OCI-LY7 (cell line): ENCODE measurements at regions not wholly inside any gene's neighbourhood (a gene's known extent, or its start where the extent isn't known, plus 50 kb on each side); places are given as distances from the start of the nearest gene placed in this dataset.

Experiments used
- BruUV-seq: library from RNA; stranded (reverse); fragments of 400-500 nt; replicated peaks from 2 replicates; lab custom pipeline; 2021; lab: Mats Ljungman, UMichigan
- CTCF ChIA-PET: fragments of 300-600 bp; sonication (Branson Sonifier 250); formaldehyde crosslinking; loops from one replicate; lab custom pipeline; 2022; ENCODE audit warnings: antibody characterized with exemption; ENCODE audit not compliant: unreplicated experiment; lab: Charles Lee
- POLR2A ChIA-PET: fragments of 300-600 bp; sonication (Branson Sonifier 250); formaldehyde crosslinking; loops from one replicate; lab custom pipeline; 2022; ENCODE audit warnings: antibody characterized with exemption; lab: Charles Lee
- DNase-seq: peaks from one replicate; pipeline ENCODE4 v3.0.0-alpha.2; 2015; ENCODE audit warnings: low spot score
- H2AFZ ChIP-seq: fragments of 200-600 bp; sonication (generic), shearing (Covaris generic); 2 replicates; pipeline ENCODE4 v1.6.1; 2014; ENCODE audit warnings: mild to moderate bottlenecking, antibody characterized with exemption, low read length, moderate library complexity
- H3K27ac ChIP-seq: fragments of 200-600 bp; sonication (generic); 2 replicates; pipeline ENCODE4 v1.5.1; 2014; ENCODE audit warnings: mixed run types, low read depth, mild to moderate bottlenecking, moderate library complexity, low read length, inconsistent platforms; ENCODE audit not compliant: poor library complexity, severe bottlenecking
- H3K36me3 ChIP-seq: fragments of 200-600 bp; sonication (generic); 2 replicates; pipeline ENCODE4 v1.6.1; 2014; ENCODE audit warnings: mild to moderate bottlenecking, antibody characterized with exemption, low read length, moderate library complexity, mixed read lengths; ENCODE audit not compliant: insufficient read depth
- H3K4me1 ChIP-seq: fragments of 200-600 bp; sonication (generic); 2 replicates; pipeline ENCODE4 v1.5.1; 2014; ENCODE audit warnings: mild to moderate bottlenecking, low read length; ENCODE audit not compliant: insufficient read depth, poor library complexity, severe bottlenecking
- H3K4me2 ChIP-seq: fragments of 200-600 bp; sonication (generic); 2 replicates; pipeline ENCODE4 v1.6.1; 2014; ENCODE audit warnings: mild to moderate bottlenecking, low read length
- H3K4me3 ChIP-seq: fragments of 200-600 bp; sonication (generic); 2 replicates; pipeline ENCODE4 v1.5.1; 2014; ENCODE audit warnings: mild to moderate bottlenecking, low read depth, low read length; ENCODE audit not compliant: poor library complexity, severe bottlenecking
- H3K79me2 ChIP-seq: fragments of 200-600 bp; sonication (generic); 2 replicates; pipeline ENCODE4 v1.6.1; 2016; ENCODE audit warnings: low read depth, mild to moderate bottlenecking, low read length, moderate library complexity, mixed read lengths; ENCODE audit not compliant: insufficient read depth
- H3K9me2 ChIP-seq: fragments of 200-600 bp; sonication (generic); 2 replicates; pipeline ENCODE4 v1.6.1; 2016; ENCODE audit warnings: mild to moderate bottlenecking, low read length, mixed read lengths; ENCODE audit not compliant: insufficient read depth
- H3K9me3 ChIP-seq: fragments of 200-600 bp; sonication (generic); 2 replicates; pipeline ENCODE4 v1.6.1; 2014; ENCODE audit warnings: mild to moderate bottlenecking, mixed run types, low read length, mixed read lengths
- H4K20me1 ChIP-seq: fragments of 200-600 bp; sonication (generic); 2 replicates; pipeline ENCODE4 v1.6.1; 2014; ENCODE audit warnings: mild to moderate bottlenecking, antibody characterized with exemption, low read length, moderate library complexity, mixed read lengths; ENCODE audit not compliant: insufficient read depth
- EZH2phosphoT487 ChIP-seq: fragments of 200-600 bp; sonication (generic); IDR thresholded peaks from 2 replicates; pipeline ENCODE4 v1.6.1; 2018; ENCODE audit warnings: low read depth, borderline replicate concordance, mild to moderate bottlenecking, mixed run types, antibody characterized with exemption, low read length, moderate library complexity, mixed read lengths
- intact Hi-C: fragments of 100-400 bp; cut with micrococcal nuclease; formaldehyde crosslinking; loops from one replicate; pipeline ENCODE4 v1.10.0; 2022; ENCODE audit not compliant: unreplicated experiment
- TF ChIP-seq, protein P1 (sequence below): fragments of 200-600 bp; sonication (generic); conservative IDR thresholded peaks from 2 replicates; pipeline ENCODE4 v1.5.1; 2014; ENCODE audit warnings: mild to moderate bottlenecking, antibody characterized with exemption, low read length, moderate library complexity, mixed read lengths

DNA sequence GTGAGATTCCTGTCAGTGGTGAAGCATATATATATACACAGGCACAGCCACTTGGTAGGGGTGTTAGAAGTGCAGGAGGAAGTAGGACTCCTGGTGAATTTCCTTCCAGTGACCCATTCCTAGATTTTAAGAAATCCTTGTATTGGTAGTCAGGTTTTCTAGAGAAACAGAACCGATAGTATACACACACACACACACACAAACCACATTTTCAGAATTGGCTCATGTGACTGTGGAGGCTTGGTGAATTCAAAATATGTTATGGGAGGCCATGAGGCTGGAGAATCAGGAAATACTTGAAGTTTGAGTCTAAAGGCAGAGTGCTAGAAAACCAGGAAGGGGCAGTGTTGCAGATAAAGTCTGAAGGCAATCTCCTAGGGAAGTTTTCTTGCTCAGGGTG lies 114.2 kb downstream of the FCRL5 start:
- intact Hi-C loops = no loop called here
- CTCF ChIA-PET = no interaction called here
- H3K9me3 ChIP-seq = no peaks in the 10 kb centered on the region
- H2AFZ ChIP-seq = no peak overlapping the region
- no peaks in the 10 kb centered on the region for H3K9me2 ChIP-seq
- H3K4me3 ChIP-seq = no peak overlapping the region
- no peak for TF ChIP-seq EZH2phosphoT487
- TF ChIP-seq, protein P1, sequence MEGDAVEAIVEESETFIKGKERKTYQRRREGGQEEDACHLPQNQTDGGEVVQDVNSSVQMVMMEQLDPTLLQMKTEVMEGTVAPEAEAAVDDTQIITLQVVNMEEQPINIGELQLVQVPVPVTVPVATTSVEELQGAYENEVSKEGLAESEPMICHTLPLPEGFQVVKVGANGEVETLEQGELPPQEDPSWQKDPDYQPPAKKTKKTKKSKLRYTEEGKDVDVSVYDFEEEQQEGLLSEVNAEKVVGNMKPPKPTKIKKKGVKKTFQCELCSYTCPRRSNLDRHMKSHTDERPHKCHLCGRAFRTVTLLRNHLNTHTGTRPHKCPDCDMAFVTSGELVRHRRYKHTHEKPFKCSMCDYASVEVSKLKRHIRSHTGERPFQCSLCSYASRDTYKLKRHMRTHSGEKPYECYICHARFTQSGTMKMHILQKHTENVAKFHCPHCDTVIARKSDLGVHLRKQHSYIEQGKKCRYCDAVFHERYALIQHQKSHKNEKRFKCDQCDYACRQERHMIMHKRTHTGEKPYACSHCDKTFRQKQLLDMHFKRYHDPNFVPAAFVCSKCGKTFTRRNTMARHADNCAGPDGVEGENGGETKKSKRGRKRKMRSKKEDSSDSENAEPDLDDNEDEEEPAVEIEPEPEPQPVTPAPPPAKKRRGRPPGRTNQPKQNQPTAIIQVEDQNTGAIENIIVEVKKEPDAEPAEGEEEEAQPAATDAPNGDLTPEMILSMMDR = no peak
- H3K4me2 ChIP-seq = no peak overlapping the region
- no TSS peak for BruUV-seq
- no peaks in the 10 kb centered on the region for H3K79me2 ChIP-seq
- POLR2A ChIA-PET = interaction anchor here (1.1 kb wide), 1 partner anchor 7 kb away, joined by 3 read pairs; no protein-coding TSS in a partner anchor
- no peak for DNase-seq
- no peaks in the 10 kb centered on the region for H3K4me1 ChIP-seq
- H3K36me3 ChIP-seq = no peaks in the 10 kb centered on the region
- H3K27ac ChIP-seq = no peak overlapping the region
- H4K20me1 ChIP-seq = no peaks in the 10 kb centered on the region

DNA sequence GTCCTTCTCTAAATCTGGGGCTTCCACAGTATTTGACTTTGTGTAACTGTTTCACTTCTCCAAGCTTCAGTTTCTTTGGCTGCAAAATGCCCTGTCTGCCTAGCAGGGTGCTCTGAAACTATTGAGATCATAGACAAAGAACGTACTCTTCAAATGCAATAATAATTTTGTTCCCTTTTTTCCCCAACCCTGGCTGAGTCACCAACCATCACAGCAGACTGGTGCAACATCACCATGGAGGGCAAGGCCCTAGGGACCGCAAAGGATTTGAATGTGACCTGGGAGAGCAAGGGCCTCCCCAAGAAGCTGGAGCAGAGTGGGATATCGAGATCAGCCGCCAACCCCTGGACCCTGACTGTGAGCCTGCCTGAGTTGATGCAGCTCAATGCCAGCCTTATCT lies 115.0 kb downstream of the FCRL5 start:
- Histone ChIP-seq H2AFZ (no peak overlapping the region), H4K20me1 (no peaks in the 10 kb centered on the region), H3K79me2 (no peaks in the 10 kb centered on the region), H3K4me3 (no peak overlapping the region), H3K36me3 (no peaks in the 10 kb centered on the region), H3K27ac (no peak overlapping the region), H3K4me1 (no peaks in the 10 kb centered on the region), H3K9me2 (no peaks in the 10 kb centered on the region), H3K4me2 (no peak overlapping the region), H3K9me3 (no peaks in the 10 kb centered on the region)
- ChIA-PET POLR2A (no interaction called here), CTCF (no interaction called here)
- no TSS peak for BruUV-seq
- TF ChIP-seq, protein P1 = no peak
- TF ChIP-seq EZH2phosphoT487 = no peak
- intact Hi-C loops = no loop called here
- DNase-seq = no peak

DNA sequence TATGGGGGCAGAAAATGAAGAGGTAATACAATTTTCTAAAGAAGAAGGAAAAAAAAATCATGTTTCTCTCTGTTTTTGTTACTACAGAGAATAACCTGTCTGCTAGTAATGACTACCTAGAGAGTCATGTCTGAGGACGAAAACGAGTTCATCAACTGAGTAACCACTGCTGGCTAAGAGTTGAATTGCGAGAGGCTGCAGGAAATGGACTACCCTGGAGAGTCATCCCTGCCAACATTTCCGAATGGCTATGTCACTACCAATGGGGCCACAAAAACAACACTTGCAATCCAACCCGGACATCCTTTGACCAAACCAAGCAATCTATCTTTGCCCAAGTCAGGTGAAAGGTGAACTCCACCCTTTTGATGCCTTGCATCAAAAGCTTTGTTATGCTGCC lies 120.6 kb downstream of the FCRL5 start:
- Histone ChIP-seq H3K9me2 (no peaks in the 10 kb centered on the region), H3K4me2 (no peak overlapping the region), H3K4me1 (no peaks in the 10 kb centered on the region), H3K9me3 (no peaks in the 10 kb centered on the region), H3K79me2 (no peaks in the 10 kb centered on the region), H3K36me3 (no peaks in the 10 kb centered on the region), H3K4me3 (no peak overlapping the region), H3K27ac (no peak overlapping the region), H2AFZ (no peak overlapping the region), H4K20me1 (no peaks in the 10 kb centered on the region)
- no TSS peak for BruUV-seq
- intact Hi-C loops = no loop called here
- TF ChIP-seq, protein P1 = no peak
- no peak for TF ChIP-seq EZH2phosphoT487
- ChIA-PET POLR2A (interaction anchor here (0.7 kb wide), 1 partner anchor 202 kb away, joined by 3 read pairs; no protein-coding TSS in a partner anchor), CTCF (no interaction called here)
- DNase-seq = no peak
